Coronary artery (tissue), 2 donors: ENCODE measurements at regions not wholly inside any gene's neighbourhood (a gene's known extent, or its start where the extent isn't known, plus 50 kb on each side); places are given as distances from the start of the nearest gene placed in this dataset.

Source experiments
- DNase-seq: peaks from one replicate; pipeline ENCODE4 v3.0.0-alpha.2; 2017; ENCODE audit warnings: low spot score
- H3K27ac ChIP-seq, 2 donors: fragments of 200-600 bp; sonication (generic); one replicate each; pipeline ENCODE4 v1.5.1; 2016 to 2019
- H3K4me3 ChIP-seq: fragments of 200-600 bp; sonication (generic); 2 replicates; pipeline ENCODE4 v1.5.1; 2016; ENCODE audit warnings: mild to moderate bottlenecking, moderate library complexity
- TF ChIP-seq, protein P1 (sequence below): fragments of 200-600 bp; sonication (generic); IDR thresholded peaks from one replicate; pipeline ENCODE4 v1.5.1; 2019; ENCODE audit warnings: antibody characterized with exemption

DNA sequence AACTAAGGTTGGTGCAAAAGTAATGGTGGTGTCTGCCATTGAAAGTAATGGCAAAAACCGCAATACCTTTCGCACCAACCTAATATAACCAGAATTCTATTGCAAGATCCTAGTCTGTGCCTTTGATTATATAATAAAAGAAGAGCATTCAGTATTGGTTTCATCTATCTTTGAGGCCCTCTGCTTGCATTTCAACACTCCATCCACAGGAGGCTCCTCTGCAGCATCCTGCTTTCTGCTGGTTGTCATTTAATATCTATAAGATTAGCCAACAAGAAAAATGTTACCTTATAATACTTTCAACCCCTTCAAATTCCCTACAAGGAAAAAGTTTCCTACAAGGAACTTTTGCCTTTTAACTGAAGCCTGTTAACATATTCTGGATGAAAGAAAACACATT, 139.2 kb downstream of the CDCA7 start:
- DNase-seq = no peak
- H3K27ac ChIP-seq = no peak overlapping the region
- TF ChIP-seq, protein P1, sequence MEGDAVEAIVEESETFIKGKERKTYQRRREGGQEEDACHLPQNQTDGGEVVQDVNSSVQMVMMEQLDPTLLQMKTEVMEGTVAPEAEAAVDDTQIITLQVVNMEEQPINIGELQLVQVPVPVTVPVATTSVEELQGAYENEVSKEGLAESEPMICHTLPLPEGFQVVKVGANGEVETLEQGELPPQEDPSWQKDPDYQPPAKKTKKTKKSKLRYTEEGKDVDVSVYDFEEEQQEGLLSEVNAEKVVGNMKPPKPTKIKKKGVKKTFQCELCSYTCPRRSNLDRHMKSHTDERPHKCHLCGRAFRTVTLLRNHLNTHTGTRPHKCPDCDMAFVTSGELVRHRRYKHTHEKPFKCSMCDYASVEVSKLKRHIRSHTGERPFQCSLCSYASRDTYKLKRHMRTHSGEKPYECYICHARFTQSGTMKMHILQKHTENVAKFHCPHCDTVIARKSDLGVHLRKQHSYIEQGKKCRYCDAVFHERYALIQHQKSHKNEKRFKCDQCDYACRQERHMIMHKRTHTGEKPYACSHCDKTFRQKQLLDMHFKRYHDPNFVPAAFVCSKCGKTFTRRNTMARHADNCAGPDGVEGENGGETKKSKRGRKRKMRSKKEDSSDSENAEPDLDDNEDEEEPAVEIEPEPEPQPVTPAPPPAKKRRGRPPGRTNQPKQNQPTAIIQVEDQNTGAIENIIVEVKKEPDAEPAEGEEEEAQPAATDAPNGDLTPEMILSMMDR = no peak
- H3K4me3 ChIP-seq = no peak overlapping the region

DNA sequence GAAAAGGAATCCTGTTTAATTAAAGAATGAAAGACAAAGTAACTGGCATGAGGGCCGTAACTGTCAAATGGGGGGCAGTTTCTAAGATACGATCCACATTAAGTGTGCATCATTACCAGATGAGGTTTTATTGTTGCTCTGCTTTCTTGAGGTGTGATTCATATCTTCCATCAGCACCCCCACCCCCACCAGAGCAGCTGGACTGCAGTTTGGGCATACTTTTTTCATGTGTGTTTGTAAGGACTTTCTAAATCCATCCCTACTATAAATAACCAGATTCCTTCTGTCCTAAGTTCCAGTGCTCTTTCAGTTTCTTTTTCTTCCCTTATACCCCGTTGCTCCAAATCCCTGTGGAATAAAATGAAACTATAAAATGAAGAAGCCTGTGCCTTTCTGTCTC, 142.1 kb downstream of the CDCA7 start:
- H3K4me3 ChIP-seq = no peak overlapping the region

GRCh38 chr2:173500953-173501352, 146.3 kb downstream of the CDCA7 start:
- DNase-seq = no peak
- H3K4me3 ChIP-seq = no peak overlapping the region
- no peak overlapping the region for H3K27ac ChIP-seq
- TF ChIP-seq, protein P1 = no peak

More for the DNA sequence above, 142.1 kb downstream of the CDCA7 start:
- no peak for DNase-seq
- H3K27ac ChIP-seq = no peak overlapping the region
- TF ChIP-seq, protein P1 = no peak

DNA sequence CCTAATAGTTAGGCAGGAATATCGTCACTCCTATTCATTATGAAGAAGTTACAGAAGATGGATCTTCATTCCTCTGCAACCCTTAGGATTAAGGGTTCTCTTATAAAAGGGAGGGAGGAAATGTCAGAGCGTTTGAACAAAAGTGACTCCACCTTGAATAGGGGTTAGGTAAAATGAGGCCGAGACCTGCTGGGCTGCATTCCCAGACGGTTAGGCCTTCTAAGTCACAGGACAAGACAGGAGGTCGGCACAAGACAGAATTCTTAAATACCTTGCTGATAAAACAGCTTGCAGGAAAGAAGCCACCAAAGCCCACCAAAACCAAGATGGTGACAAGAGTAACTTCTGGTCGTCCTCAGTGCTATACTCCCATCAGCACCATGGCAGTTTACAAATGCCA, 147.6 kb downstream of the CDCA7 start:
- TF ChIP-seq, protein P1 = no peak
- H3K4me3 ChIP-seq = no peak overlapping the region
- H3K27ac ChIP-seq = no peak overlapping the region
- DNase-seq = no peak

- no peak for DNase-seq
- Histone ChIP-seq H3K27ac (no peak overlapping the region), H3K4me3 (no peak overlapping the region)
- TF ChIP-seq, protein P1 = no peak
These were observed 156.7 kb downstream of the CDCA7 start for GRCh38 chr2:173511357-173511756.

- no peak for DNase-seq
These were observed 157.3 kb downstream of the CDCA7 start for GRCh38 chr2:173511942-173512341.

GRCh38 chr2:173513107-173513727, 158.5 kb downstream of the CDCA7 start:
- TF ChIP-seq, protein P1 = no peak
- DNase-seq = no peak
- no peak overlapping the region for H3K27ac ChIP-seq
- no peak overlapping the region for H3K4me3 ChIP-seq

More at GRCh38 chr2:173511942-173512341, 157.3 kb downstream of the CDCA7 start:
- Histone ChIP-seq H3K27ac (no peak overlapping the region), H3K4me3 (no peak overlapping the region)
- TF ChIP-seq, protein P1 = no peak
